ENCODE measurements at regions not wholly inside any gene's neighbourhood (a gene's known extent, or its start where the extent isn't known, plus 50 kb on each side); places are given as distances from the start of the nearest gene placed in this dataset.

- Histone ChIP-seq H3K27me3 (no peaks in the 10 kb centered on the region), H3K4me1 (ENCODE audit: insufficient read depth) (peaks cover 15% of the 10 kb centered on the region), H3K9me2 (replicated peaks; ENCODE audit: insufficient read depth) (no peaks in the 10 kb centered on the region), H2AFZ (no peak overlapping the region), H4K20me1 (ENCODE audit: insufficient read depth, poor library complexity, severe bottlenecking) (no peaks in the 10 kb centered on the region), H3K4me3 (no peak overlapping the region), H3K79me2 (no peaks in the 10 kb centered on the region), H3K9me3 (ENCODE audit: low read depth) (no peaks in the 10 kb centered on the region), H3K27ac (no peak overlapping the region), H3K36me3 (replicated peaks; ENCODE audit: insufficient read depth, low read depth) (no peaks in the 10 kb centered on the region), H3K4me2 (no peak overlapping the region)
- DNase-seq (ENCODE audit: low spot score) = no peak
- TF ChIP-seq EZH2 (IDR thresholded peaks at IDR 0.05; ENCODE audit: borderline replicate concordance) (no peak), CTCF (IDR thresholded peaks at IDR 0.05; ENCODE audit: poor library complexity) (no peak), EZH2phosphoT487 (IDR thresholded peaks at IDR 0.05; ENCODE audit: low read depth, severe bottlenecking, unreplicated experiment) (no peak)
- over 99% methylated on average over 6 of the region's 6 CpGs for WGBS (ENCODE audit: low lambda C conversion rate, missing lambda C conversion rate)
Observed at GRCh38 chr13:40334616-40335015, 331.8 kb downstream of the FOXO1 start.

GRCh38 chr13:40336228-40337221 is 329.9 kb downstream of the FOXO1 start:
- H3K27me3 ChIP-seq = no peaks in the 10 kb centered on the region
- no peaks in the 10 kb centered on the region for H3K79me2 ChIP-seq
- H3K36me3 ChIP-seq (replicated peaks; ENCODE audit: insufficient read depth, low read depth) = no peaks in the 10 kb centered on the region
- no peaks in the 10 kb centered on the region for H3K9me2 ChIP-seq (replicated peaks; ENCODE audit: insufficient read depth)
- no peak overlapping the region for H2AFZ ChIP-seq
- no peaks in the 10 kb centered on the region for H3K9me3 ChIP-seq (ENCODE audit: low read depth)
- H3K4me3 ChIP-seq = no peak overlapping the region
- WGBS (ENCODE audit: low lambda C conversion rate, missing lambda C conversion rate) = 73% methylated on average over 7 of the region's 7 CpGs
- peak overlapping the region; percentile 58 for H3K4me2 ChIP-seq
- DNase-seq (ENCODE audit: low spot score) = peak; percentile 58
- peak overlapping the region; percentile 74 for H3K27ac ChIP-seq
- no peaks in the 10 kb centered on the region for H4K20me1 ChIP-seq (ENCODE audit: insufficient read depth, poor library complexity, severe bottlenecking)
- H3K4me1 ChIP-seq (ENCODE audit: insufficient read depth) = peaks cover 31% of the 10 kb centered on the region
- TF ChIP-seq EZH2 (IDR thresholded peaks at IDR 0.05; ENCODE audit: borderline replicate concordance) (no peak), CTCF (IDR thresholded peaks at IDR 0.05; ENCODE audit: poor library complexity) (no peak), EZH2phosphoT487 (IDR thresholded peaks at IDR 0.05; ENCODE audit: low read depth, severe bottlenecking, unreplicated experiment) (no peak)

GRCh38 chr13:40337651-40338050 is 328.8 kb downstream of the FOXO1 start:
- Histone ChIP-seq H3K4me3 (no peak overlapping the region), H3K36me3 (replicated peaks; ENCODE audit: insufficient read depth, low read depth) (no peaks in the 10 kb centered on the region), H2AFZ (no peak overlapping the region), H3K27ac (no peak overlapping the region), H3K27me3 (no peaks in the 10 kb centered on the region), H3K4me1 (ENCODE audit: insufficient read depth) (peaks cover 35% of the 10 kb centered on the region), H3K9me3 (ENCODE audit: low read depth) (no peaks in the 10 kb centered on the region), H3K79me2 (no peaks in the 10 kb centered on the region), H3K9me2 (replicated peaks; ENCODE audit: insufficient read depth) (no peaks in the 10 kb centered on the region), H3K4me2 (no peak overlapping the region), H4K20me1 (ENCODE audit: insufficient read depth, poor library complexity, severe bottlenecking) (no peaks in the 10 kb centered on the region)
- TF ChIP-seq EZH2 (IDR thresholded peaks at IDR 0.05; ENCODE audit: borderline replicate concordance) = no peak
- no peak for TF ChIP-seq EZH2phosphoT487 (IDR thresholded peaks at IDR 0.05; ENCODE audit: low read depth, severe bottlenecking, unreplicated experiment)
- TF ChIP-seq CTCF (IDR thresholded peaks at IDR 0.05; ENCODE audit: poor library complexity) = no peak
- 91% methylated on average over 6 of the region's 6 CpGs for WGBS (ENCODE audit: low lambda C conversion rate, missing lambda C conversion rate)
- no peak for DNase-seq (ENCODE audit: low spot score)
